GM19238 (cell line): ENCODE measurements at regions not wholly inside any gene's neighbourhood (a gene's known extent, or its start where the extent isn't known, plus 50 kb on each side); places are given as distances from the start of the nearest gene placed in this dataset.

Source experiments
- DNase-seq: peaks from one replicate; pipeline ENCODE4 v3.0.0; 2011; ENCODE audit warnings: low spot score; ENCODE audit not compliant: insufficient read length

GRCh38 chr1:208933984-208934525 is 649.5 kb upstream of the CAMK1G start:
- DNase-seq = no peak

- DNase-seq = no peak
Observed at GRCh38 chr1:208934933-208935332, 648.6 kb upstream of the CAMK1G start.

GRCh38 chr1:208935517-208936187 is 647.9 kb upstream of the CAMK1G start:
- DNase-seq = no peak

- DNase-seq = no peak
Observed at GRCh38 chr1:208939537-208940085, 643.9 kb upstream of the CAMK1G start.

GRCh38 chr1:208942394-208943130 is 641.0 kb upstream of the CAMK1G start:
- DNase-seq = no peak

GRCh38 chr1:208943291-208943690 is 640.2 kb upstream of the CAMK1G start:
- no peak for DNase-seq

GRCh38 chr1:208944981-208945451 is 638.5 kb upstream of the CAMK1G start:
- no peak for DNase-seq

- DNase-seq = no peak
Observed at GRCh38 chr1:208950206-208950605, 633.3 kb upstream of the CAMK1G start.

- no peak for DNase-seq
Observed at GRCh38 chr1:208951026-208951525, 632.4 kb upstream of the CAMK1G start.

GRCh38 chr1:208951908-208952307 is 631.6 kb upstream of the CAMK1G start:
- no peak for DNase-seq

- DNase-seq = no peak
Observed at GRCh38 chr1:208962867-208963266, 620.6 kb upstream of the CAMK1G start.

- DNase-seq = no peak
Observed at GRCh38 chr1:208965351-208965750, 618.2 kb upstream of the CAMK1G start.

- DNase-seq = no peak
Observed at GRCh38 chr1:208967334-208967733, 616.2 kb upstream of the CAMK1G start.

GRCh38 chr1:208974717-208975116 is 608.8 kb upstream of the CAMK1G start:
- no peak for DNase-seq

- no peak for DNase-seq
Observed at GRCh38 chr1:208975456-208975855, 608.1 kb upstream of the CAMK1G start.

- no peak for DNase-seq
Observed at GRCh38 chr1:208977012-208977411, 606.5 kb upstream of the CAMK1G start.

- no peak for DNase-seq
Observed at GRCh38 chr1:208977638-208978256, 605.8 kb upstream of the CAMK1G start.

GRCh38 chr1:208979776-208980175 is 603.7 kb upstream of the CAMK1G start:
- no peak for DNase-seq

GRCh38 chr1:208980605-208981004 is 602.9 kb upstream of the CAMK1G start:
- no peak for DNase-seq

GRCh38 chr1:208985231-208985630 is 598.3 kb upstream of the CAMK1G start:
- no peak for DNase-seq

- DNase-seq = peak; percentile 49
Observed at GRCh38 chr1:208988811-208989222, 594.7 kb upstream of the CAMK1G start.

- DNase-seq = no peak
Observed at GRCh38 chr1:208990456-208990855, 593.1 kb upstream of the CAMK1G start.
